H9 (cell line): ENCODE measurements at regions not wholly inside any gene's neighbourhood (a gene's known extent, or its start where the extent isn't known, plus 50 kb on each side); places are given as distances from the start of the nearest gene placed in this dataset.

ENCODE experiments used
- DNase-seq: peaks from one replicate; pipeline ENCODE4 v3.0.0-alpha.2; 2017
- H2AFZ ChIP-seq: one replicate; pipeline ENCODE4 v1.6.1; 2013; ENCODE audit warnings: mild to moderate bottlenecking, low read length, control low read depth, moderate library complexity
- H2AK5ac ChIP-seq: 2 replicates; pipeline ENCODE4 v1.6.1; 2013; ENCODE audit warnings: low read length, control low read depth, mixed read lengths; ENCODE audit not compliant: insufficient read length
- H2BK120ac ChIP-seq: one replicate; pipeline ENCODE4 v1.6.1; 2013; ENCODE audit warnings: low read depth, mild to moderate bottlenecking, low read length, control low read depth, inconsistent platforms; ENCODE audit not compliant: poor library complexity, severe bottlenecking
- H2BK12ac ChIP-seq: 2 replicates; pipeline ENCODE4 v1.6.1; 2013; ENCODE audit warnings: low read length, control low read depth, mixed read lengths, low read depth; ENCODE audit not compliant: insufficient read length
- H2BK15ac ChIP-seq: 2 replicates; pipeline ENCODE4 v1.6.1; 2013; ENCODE audit warnings: low read depth, low read length, control low read depth
- H2BK20ac ChIP-seq: one replicate; pipeline ENCODE4 v1.6.1; 2013; ENCODE audit warnings: low read depth, mild to moderate bottlenecking, low read length, control low read depth, inconsistent platforms; ENCODE audit not compliant: poor library complexity, severe bottlenecking
- H2BK5ac ChIP-seq: 2 replicates; pipeline ENCODE4 v1.6.1; 2013; ENCODE audit warnings: low read length, control low read depth, mixed read lengths; ENCODE audit not compliant: insufficient read length
- H3K14ac ChIP-seq: 2 replicates; pipeline ENCODE4 v1.6.1; 2013; ENCODE audit warnings: low read length, control low read depth; ENCODE audit not compliant: insufficient read depth
- H3K18ac ChIP-seq: 2 replicates; pipeline ENCODE4 v1.6.1; 2013; ENCODE audit warnings: low read depth, mild to moderate bottlenecking, mixed read lengths, low read length, control low read depth; ENCODE audit not compliant: insufficient read length
- H3K23ac ChIP-seq: 2 replicates; pipeline ENCODE4 v1.6.1; 2013; ENCODE audit warnings: low read length, control low read depth, mixed read lengths, low read depth; ENCODE audit not compliant: insufficient read length
- H3K23me2 ChIP-seq: 2 replicates; pipeline ENCODE4 v1.6.1; 2013; ENCODE audit warnings: low read depth, mild to moderate bottlenecking, mixed read lengths, low read length, control low read depth; ENCODE audit not compliant: insufficient read length, poor library complexity, severe bottlenecking
- H3K27ac ChIP-seq: 2 replicates; pipeline ENCODE4 v1.5.1; 2013; ENCODE audit warnings: low read length, control low read depth, mixed read lengths, low read depth; ENCODE audit not compliant: insufficient read length
- H3K27me3 ChIP-seq: 2 replicates; pipeline ENCODE4 v1.6.1; 2013; ENCODE audit warnings: low read length, control low read depth, inconsistent platforms; ENCODE audit not compliant: insufficient read depth
- H3K4ac ChIP-seq: 2 replicates; pipeline ENCODE4 v1.6.1; 2013; ENCODE audit warnings: low read depth, mild to moderate bottlenecking, control low read depth, inconsistent platforms, low read length, moderate library complexity
- H3K4me1 ChIP-seq: 2 replicates; pipeline ENCODE4 v1.6.1; 2013; ENCODE audit warnings: low read length, control low read depth, inconsistent platforms; ENCODE audit not compliant: insufficient read depth
- H3K4me2 ChIP-seq: 2 replicates; pipeline ENCODE4 v1.6.1; 2013; ENCODE audit warnings: low read length, control low read depth, mixed read lengths; ENCODE audit not compliant: insufficient read length, insufficient read depth
- H3K56ac ChIP-seq: 2 replicates; pipeline ENCODE4 v1.6.1; 2013; ENCODE audit warnings: low read depth, mild to moderate bottlenecking, mixed read lengths, low read length, control low read depth; ENCODE audit not compliant: insufficient read length
- H3K79me1 ChIP-seq: 2 replicates; pipeline ENCODE4 v1.6.1; 2013; ENCODE audit warnings: low read depth, mild to moderate bottlenecking, moderate library complexity, low read length, control low read depth, inconsistent platforms; ENCODE audit not compliant: insufficient read depth, poor library complexity, severe bottlenecking
- H3K79me2 ChIP-seq: 2 replicates; pipeline ENCODE4 v1.6.1; 2013; ENCODE audit warnings: low read length, control low read depth, inconsistent platforms; ENCODE audit not compliant: insufficient read depth
- H3K9ac ChIP-seq: 2 replicates; pipeline ENCODE4 v1.6.1; 2013; ENCODE audit warnings: low read length, control low read depth, mixed read lengths; ENCODE audit not compliant: insufficient read length; ENCODE audit errors: extremely low read depth
- H3K9me3 ChIP-seq: one replicate; pipeline ENCODE4 v1.6.1; 2013; ENCODE audit warnings: low read depth, low read length, inconsistent platforms; ENCODE audit not compliant: control insufficient read depth
- H3T11ph ChIP-seq: one replicate; pipeline ENCODE4 v1.6.1; 2013; ENCODE audit warnings: mild to moderate bottlenecking, low read length, control low read depth, inconsistent platforms
- H4K20me1 ChIP-seq: one replicate; pipeline ENCODE4 v1.6.1; 2013; ENCODE audit not compliant: control insufficient read depth, insufficient read length, insufficient read depth
- H4K5ac ChIP-seq: 2 replicates; pipeline ENCODE4 v1.6.1; 2013; ENCODE audit warnings: low read depth, mild to moderate bottlenecking, mixed read lengths, low read length, control low read depth; ENCODE audit not compliant: insufficient read length
- H4K8ac ChIP-seq: replicated peaks from 2 replicates; pipeline ENCODE4 v1.6.1; 2013; ENCODE audit warnings: low read length, control low read depth, mixed read lengths, low read depth; ENCODE audit not compliant: insufficient read length
- H4K91ac ChIP-seq: 2 replicates; pipeline ENCODE4 v1.6.1; 2013; ENCODE audit warnings: low read depth, mild to moderate bottlenecking, moderate library complexity, mixed read lengths, low read length, control low read depth; ENCODE audit not compliant: insufficient read length
- H3K27ac Mint-ChIP-seq, 3 experiments: 2 replicates in 2 of 3; 3 replicates in 1 of 3; pipeline ENCODE4 v1.8.0; 2020 to 2021; ENCODE audit warnings: mixed read lengths in 3 of 3, mild to moderate bottlenecking in 1 of 3, moderate library complexity in 1 of 3
- H3K27me3 Mint-ChIP-seq: 2 replicates; pipeline ENCODE4 v1.8.0; 2021; ENCODE audit warnings: low read depth, mild to moderate bottlenecking, moderate library complexity, mixed read lengths
- H3K36me3 Mint-ChIP-seq, 3 experiments: 2 replicates in 2 of 3; 3 replicates in 1 of 3; pipeline ENCODE4 v1.8.0; 2020 to 2021; ENCODE audit warnings: low read depth in 3 of 3, mixed read lengths in 3 of 3; ENCODE audit not compliant: insufficient read depth in 1 of 3
- H3K4me1 Mint-ChIP-seq, 2 experiments: 2 replicates each; pipeline ENCODE4 v1.8.0; 2020; ENCODE audit warnings: mixed read lengths in 2 of 2
- H3K4me3 Mint-ChIP-seq, 2 experiments: 2 replicates in 1 of 2; 3 replicates in 1 of 2; pipeline ENCODE4 v1.8.0; 2020 to 2021; ENCODE audit warnings: mild to moderate bottlenecking in 2 of 2, mixed read lengths in 2 of 2, moderate library complexity in 1 of 2
- H3K9me3 Mint-ChIP-seq, 2 experiments: 2 replicates in 1 of 2; 3 replicates in 1 of 2; pipeline ENCODE4 v1.8.0; 2020; ENCODE audit warnings: mild to moderate bottlenecking in 2 of 2, mixed read lengths in 2 of 2, moderate library complexity in 1 of 2
- CTCF ChIP-seq: fragments of 200-600 bp; sonication (generic); conservative IDR thresholded peaks from 3 replicates; pipeline ENCODE4 v1.8.0; 2021; ENCODE audit warnings: antibody characterized with exemption, mild to moderate bottlenecking
- WGBS: extraction: QIAGEN DNeasy Blood & Tissue Kit; methylation state at CpG from one replicate; pipeline ENCODE4 v1.1.7; 2013; ENCODE audit warnings: missing lambda C conversion rate, low lambda C conversion rate, mixed read lengths; ENCODE audit not compliant: insufficient read length; ENCODE audit errors: extremely low coverage; 5-methylcytosine and 5-hydroxymethylcytosine counted together

DNA sequence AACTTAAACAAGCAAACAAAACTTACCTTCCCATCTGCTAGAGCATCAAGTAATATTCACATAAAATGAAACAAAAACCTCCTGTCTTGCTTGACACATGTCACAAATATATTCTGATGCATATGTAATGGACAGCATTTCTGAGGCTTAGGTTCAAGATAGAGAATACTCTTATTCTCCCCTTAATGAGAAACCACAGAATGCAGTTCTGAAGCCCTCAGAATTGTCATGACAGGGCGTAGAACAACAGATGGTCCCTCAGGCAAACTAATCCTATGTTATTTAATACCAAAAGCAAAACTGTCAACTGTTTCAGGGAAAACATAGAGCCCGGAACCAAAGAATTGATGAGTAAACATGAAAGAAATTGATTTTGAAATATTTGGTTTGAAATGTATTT, 229.9 kb upstream of the RIOK2 start:
- H3K4me1 ChIP-seq = no peaks in the 10 kb centered on the region
- Mint-ChIP-seq H3K27me3 (no peaks in the 10 kb centered on the region), H3K36me3 (peaks cover 2 to 4% (median 3%) of the 10 kb centered on the region in 3 experiments; a peak in 5 of 7 replicates), H3K4me1 (peaks cover 12% of the 10 kb centered on the region in 2 experiments), H3K27ac (peak overlapping the region in 1 of 3 experiments; percentile 10; a peak in 1 of 7 replicates), H3K9me3 (peaks cover 0 to 3% of the 10 kb centered on the region in 2 experiments; a peak in 2 of 5 replicates), H3K4me3 (no peak overlapping the region)
- H3K79me1 ChIP-seq = no peaks in the 10 kb centered on the region
- no peak overlapping the region for H3K4ac ChIP-seq
- H2BK12ac ChIP-seq = no peak overlapping the region
- H3K9ac ChIP-seq = no peak overlapping the region
- H3K9me3 ChIP-seq = no peaks in the 10 kb centered on the region
- H2BK20ac ChIP-seq = no peak overlapping the region
- no peak overlapping the region for H4K8ac ChIP-seq
- no peak for TF ChIP-seq CTCF
- WGBS = no CpG with 5 or more reads among the region's 2 CpGs
- H3T11ph ChIP-seq = no peak overlapping the region
- no peak overlapping the region for H3K56ac ChIP-seq
- H2BK5ac ChIP-seq = no peak overlapping the region
- H3K23me2 ChIP-seq = no peaks in the 10 kb centered on the region
- no peak overlapping the region for H3K18ac ChIP-seq
- H3K23ac ChIP-seq = no peak overlapping the region
- no peak overlapping the region for H2BK15ac ChIP-seq
- H2BK120ac ChIP-seq = no peak overlapping the region
- no peak overlapping the region for H3K14ac ChIP-seq
- H3K4me2 ChIP-seq = no peak overlapping the region
- H4K20me1 ChIP-seq = no peaks in the 10 kb centered on the region
- no peak overlapping the region for H4K5ac ChIP-seq
- H3K27ac ChIP-seq = no peak overlapping the region
- DNase-seq = no peak
- H4K91ac ChIP-seq = no peak overlapping the region
- H2AFZ ChIP-seq = no peak overlapping the region
- no peaks in the 10 kb centered on the region for H3K27me3 ChIP-seq
- H3K79me2 ChIP-seq = no peaks in the 10 kb centered on the region
- no peak overlapping the region for H2AK5ac ChIP-seq
